ENCODE measurements at regions not wholly inside any gene's neighbourhood (a gene's known extent, or its start where the extent isn't known, plus 50 kb on each side); places are given as distances from the start of the nearest gene placed in this dataset.

DNA sequence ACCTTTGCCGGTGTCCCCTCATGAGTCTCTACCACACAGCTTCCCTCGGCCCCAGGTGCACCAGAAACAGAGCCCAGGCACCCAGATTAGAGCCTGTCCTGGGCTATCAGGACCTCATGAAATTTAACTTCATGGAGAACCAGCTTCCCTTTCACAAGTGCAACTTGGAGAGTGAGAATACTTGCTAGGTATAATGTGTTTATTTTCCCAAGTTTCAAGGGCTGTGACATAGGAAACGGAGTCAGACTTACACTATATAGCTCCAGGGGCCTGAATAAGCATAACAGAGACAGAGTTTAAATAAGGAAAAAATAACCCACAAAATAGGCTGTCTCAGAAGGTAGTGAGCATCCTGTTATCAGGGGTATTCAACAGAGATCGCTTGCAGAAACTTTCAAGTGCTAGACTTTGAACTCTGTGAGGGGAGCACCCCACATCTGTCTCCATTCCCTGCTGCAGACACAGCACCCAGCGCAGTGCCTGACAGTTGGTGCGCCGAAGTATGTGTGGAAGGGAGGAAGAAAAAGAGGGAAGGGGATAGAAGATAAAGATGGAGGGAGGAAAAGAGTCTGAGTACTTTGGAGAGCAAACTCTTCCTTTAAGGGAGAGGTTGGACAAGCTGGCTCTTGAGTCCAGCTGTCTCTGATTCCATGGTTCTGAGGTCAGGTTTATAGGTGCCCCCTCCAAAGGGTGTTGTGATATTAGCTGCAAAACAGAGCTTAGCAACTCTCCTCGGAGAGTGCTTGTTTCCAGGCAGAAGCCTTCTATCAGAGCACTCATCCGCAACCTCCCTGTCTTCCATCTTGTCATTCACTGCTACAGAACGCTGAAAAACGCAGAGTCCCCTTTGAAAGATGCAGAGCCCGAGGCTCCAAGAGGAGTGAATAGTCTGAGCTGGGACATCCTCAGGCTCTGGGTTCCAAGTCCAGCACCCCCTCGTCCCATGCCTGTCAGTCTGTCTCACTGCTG lies 84.8 kb downstream of the CPN2 start:
- no peak for FAIRE-seq

DNA sequence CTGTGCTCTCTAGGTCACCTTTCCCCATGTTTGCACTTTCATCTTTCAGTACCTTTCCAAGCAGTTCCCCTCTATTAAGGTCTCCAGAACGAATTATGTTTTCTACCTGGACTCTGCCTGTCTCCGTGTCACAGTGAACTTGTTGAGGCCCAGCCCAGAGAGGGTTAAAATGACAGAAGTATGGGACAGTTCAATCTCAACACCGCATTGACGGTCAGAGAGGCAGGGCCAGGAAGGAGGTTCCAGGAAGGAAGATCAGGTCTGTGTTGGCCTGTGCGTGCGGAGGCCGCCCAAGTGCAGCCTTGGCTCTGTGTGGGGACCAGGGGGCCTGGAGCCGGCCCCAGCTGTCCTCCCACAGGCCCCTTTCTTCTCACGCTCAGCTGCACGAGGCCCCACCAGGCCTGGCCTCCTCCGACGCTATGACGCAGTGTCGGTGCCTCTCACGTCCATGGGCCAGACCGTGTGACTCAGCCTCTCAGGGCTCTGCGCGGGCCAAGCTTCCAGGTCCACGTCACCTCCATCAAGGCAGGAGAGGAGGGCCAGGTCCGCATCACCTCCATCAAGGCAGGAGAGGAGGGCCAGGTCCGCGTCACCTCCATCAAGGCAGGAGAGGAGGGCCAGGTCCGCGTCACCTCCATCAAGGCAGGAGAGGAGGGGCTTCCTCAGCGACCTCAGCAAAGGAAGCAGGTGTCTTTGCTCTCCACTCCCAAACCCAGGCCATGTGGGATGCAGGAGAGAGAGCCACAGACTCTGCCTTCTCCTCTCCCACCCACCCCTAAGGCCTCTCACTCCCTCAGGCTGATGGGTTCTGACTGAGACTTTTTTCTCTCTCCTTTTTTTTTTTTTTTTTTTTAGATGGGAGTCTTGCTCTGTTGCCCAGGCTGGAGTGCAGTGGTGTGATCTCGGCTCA lies 83.1 kb downstream of the CPN2 start:
- FAIRE-seq, result no peak

DNA sequence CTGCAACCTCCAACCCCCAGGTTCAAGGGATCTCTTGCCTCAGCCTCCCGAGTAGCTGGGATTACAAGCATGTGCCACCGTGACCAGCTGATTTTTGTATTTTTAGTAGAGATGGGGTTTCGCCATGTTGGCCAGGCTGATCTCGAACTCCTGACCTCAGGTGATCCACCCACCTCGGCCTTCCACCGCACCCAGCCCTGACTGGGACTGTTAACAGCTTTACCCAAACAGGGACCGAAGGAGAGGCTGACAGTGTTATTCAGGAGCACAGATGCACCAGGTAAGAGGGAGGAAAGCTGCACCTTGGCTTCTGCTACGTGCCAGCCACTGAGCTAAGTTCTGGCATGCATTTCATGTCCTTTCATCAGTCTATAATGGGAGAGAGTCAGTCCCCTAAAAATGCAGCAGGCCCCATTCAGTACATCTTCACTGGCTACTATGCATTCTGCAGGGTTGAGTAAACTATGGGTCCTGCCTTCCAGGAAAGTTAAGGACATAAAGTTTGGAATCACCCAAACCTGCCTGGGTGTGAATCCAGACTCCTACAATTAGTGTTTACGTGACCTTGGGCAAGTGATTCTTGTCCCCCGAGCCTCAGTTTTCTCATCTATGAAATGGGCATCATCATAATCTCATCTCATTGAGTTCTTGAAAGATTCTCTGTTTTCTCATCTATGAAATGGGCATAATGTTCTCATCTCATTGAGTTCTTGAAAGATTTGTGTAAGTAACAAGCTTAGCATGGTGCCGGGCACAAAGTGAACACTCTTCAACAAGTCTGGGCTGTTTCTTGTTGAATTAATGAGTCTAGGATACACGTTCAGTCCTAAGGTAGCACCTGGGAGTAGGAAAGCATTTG lies 82.2 kb downstream of the CPN2 start:
- FAIRE-seq, result no peak

DNA sequence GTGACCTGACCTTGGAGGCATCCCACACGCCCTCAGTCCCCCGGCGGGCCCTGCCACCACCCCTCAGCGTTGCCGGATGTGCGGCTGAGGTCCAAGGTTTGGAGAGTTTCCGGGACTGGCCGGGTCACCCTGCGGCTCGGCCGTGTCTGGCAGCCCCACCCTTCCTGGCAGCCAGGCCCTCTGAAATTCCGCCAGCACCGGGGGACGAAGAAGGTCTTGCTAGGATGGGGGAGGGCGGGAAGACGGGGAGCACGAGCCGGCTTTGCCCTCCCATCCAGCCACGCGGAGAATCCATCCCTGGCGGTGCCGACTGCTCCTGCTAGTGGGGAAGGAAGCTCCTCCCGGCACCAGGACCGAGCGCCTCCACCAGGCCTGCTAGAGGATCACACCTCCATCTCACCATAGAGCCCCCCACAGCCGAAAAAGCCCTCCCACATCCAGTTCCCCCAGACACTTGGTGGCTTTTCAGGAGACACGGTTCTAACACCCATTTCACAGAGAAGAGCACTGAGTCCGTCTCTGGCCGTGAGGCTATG lies 81.5 kb downstream of the CPN2 start:
- FAIRE-seq, result no peak

DNA sequence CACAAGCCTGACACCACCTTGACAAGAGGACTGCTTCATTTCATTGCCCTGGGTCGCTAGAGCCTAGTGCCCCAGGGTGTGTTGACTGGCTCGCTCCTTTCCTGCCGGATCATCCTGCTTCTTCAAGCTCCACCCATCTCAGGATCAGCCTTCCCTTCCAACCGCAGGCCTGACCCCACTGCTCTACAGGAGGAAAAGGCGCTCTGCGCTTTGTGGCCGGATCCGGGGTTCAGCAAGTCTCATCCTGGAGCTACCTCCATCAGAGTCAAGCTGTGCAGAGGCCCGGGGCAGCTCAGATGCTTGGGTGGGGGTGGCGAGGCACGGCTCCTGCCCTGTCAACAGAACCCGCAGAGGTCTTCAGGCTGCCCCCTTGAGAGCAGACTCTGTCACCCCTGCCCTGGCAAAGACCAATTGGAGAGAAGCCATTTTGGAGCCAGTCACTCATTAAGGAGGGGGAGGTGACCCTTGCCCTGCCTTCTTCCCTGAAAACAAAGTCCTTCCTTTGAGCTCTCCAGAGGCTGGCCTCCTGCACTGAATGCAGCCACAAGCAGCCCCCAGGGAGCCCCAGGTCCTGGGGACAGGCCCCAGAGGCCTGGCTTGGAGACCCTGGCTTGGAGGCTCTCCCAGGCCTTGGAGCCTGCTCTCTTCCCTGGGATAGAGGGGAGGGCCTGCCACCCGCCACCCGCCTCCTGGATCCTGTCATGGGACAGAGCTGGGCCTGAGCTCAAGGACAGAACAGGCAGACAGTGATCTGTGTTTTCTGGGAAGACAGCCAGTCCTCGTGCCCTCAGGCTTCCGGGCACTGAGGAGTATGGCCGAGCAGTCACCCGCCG lies 80.3 kb downstream of the CPN2 start:
- no peak for FAIRE-seq

DNA sequence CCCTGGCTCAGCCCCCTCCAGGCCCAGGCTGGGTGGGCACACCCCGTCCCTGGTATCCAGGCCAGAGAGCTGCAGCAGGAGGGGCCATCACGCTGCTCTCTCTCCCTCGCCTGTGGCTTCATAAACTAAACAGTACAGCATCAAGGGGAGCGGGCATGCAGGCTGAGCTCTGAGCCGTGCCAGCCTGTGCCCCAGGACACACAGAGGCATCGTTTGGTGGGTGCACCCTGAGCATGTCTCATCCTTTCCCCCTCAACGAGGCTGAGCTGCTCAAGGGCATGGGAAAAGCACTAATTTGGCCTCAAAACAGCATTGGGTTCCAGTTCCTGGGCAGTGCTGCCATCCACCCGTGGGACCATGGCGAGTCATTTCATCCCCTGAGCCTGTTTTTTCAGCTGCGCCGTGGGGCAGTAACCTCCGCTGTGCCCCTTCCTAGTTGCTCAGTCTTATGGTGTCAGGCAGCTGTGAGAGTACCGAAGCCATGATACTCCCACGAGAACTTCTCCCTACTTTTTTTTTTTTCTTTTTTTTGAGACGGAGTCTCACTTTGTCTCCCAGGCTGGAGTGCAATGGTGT lies 79.6 kb downstream of the CPN2 start:
- no peak for FAIRE-seq

DNA sequence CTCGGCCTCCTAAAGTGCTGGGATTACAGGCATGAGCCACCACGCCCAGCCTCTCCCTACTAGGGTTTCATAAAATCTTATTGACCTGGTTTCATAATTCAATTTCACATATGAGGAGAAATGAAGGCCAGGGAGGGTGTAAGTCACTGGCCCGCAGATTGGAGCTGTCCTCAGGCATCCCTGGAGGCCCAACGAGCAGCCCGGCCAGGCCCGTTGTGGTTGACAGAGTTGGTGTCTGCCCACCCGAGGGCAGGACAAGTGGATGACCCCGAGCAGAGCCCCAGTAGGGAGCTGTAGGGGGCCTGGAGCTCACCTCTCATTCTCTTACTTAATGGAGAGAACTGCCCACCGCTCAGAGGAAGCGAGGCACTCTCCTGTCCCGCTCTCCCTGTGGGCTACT lies 78.9 kb downstream of the CPN2 start:
- FAIRE-seq, result no peak

DNA sequence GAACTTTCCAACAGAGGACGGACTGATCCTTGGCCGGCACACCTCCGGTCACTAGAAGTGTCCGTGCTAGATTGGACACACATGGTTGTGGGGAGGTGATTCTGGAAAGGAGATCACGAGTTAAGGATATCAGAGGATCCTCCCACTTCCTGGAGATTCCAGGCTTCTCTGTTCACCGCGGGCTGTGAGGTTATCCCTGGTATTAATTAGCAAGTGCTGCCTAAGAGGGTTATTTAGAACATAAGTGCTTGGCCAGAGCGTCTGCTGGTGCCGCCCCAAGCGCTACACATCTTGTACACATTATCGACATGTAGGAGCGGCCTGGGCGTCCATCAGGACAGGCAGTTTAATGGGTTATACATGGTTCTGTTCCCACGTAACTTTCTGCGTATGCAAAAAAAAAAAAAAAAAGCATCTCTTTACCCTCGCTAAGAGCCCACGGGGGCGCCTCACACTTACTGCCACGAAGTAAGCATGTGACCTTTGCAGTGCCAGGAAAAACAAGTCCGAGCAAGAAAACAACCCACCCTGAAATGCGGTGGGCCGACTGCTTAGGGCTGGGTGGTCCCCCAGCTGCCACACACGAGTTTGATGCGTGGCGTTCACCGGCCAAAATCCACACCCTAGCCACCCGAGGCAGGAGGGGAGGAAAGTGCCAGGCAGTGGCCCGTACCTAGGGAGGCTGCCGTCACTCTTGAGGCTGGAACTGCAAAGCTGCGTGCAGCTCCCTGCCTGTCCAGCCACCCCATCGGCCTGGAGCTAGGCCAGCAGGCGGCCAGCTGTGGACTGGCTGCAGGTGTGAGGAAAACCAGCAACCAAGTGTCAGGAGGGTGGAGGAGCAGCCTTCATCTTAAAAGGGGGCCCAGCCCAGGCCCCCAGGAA lies 78.0 kb downstream of the CPN2 start:
- FAIRE-seq, result peak; percentile 57

DNA sequence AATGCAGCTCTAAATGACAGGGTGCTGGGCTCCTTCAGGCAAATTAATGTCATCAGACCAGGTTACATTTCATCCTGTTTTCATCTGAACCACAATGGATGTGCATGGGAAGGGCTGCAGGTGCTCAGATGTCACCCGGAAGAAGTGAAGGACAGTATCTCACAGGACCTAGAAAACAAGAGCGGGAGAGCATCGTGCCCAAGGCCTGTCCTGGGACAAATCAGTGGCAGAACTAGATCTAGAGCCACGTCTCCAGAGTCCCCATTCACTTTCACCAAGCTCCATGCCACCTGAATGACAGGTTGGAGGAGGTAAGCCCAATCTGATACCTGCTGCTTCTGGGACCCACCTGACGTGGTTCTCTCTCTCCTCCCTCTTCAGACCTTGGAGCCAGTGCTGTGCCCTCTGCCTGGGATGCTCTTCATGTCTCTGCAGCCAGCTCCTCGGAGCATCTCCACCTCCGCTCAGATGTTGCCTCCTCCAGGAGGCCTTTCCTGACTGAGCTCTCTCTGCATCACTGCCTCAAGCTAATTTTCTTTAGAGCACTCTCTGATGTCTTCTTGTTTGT lies 77.3 kb downstream of the CPN2 start:
- no peak for FAIRE-seq

DNA sequence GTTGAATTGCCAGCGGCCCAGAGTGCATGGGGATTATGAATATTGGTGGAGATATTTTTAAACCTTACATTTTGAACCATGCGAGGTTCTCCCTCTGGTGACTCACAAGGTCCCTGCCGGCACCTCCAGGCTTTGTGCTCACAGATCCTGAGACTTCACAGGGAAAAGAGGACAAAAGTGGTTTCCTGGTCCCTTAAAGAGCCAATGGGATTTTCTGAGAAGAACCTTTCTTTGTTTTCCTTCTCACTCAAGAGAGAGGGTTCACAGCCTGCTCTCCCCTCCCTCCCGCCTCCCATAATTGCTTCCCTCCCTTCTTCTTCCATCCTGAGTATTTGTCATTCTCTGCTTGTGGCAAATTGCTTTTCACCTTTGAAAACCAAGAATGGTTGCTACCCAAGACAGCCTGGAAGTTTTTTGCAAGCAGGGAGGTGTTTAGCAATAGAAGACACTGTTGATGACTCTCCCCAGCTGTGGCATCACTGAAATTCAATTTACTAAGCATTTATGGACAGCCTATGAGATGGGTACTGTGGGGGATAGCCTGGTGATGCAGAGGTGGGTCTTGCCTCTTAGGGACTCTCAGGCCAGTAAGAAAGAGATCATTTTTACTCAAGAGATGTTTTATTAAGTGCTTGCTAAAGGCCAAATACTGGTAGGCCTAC lies 76.6 kb downstream of the CPN2 start:
- FAIRE-seq, result no peak

DNA sequence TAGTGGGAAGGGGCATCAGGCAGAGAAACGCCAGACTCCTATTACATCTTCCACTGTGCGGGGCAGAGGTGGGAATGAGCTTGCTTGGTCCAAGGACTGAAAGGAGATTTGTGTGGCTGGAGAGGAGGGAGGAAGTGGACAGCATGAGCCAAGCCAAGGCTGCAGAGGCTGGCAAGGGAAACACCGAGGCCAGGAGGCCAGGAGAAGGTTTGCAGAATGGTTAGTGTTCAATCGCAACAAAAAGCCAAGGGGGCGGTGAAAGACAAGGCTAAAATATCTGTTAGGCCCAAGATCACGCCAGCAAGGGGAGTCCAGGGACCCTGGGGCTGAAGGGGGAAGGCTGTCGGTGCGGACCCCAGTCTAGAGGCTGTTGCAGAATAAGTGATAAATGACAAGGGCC lies 75.8 kb downstream of the CPN2 start:
- no peak for FAIRE-seq

DNA sequence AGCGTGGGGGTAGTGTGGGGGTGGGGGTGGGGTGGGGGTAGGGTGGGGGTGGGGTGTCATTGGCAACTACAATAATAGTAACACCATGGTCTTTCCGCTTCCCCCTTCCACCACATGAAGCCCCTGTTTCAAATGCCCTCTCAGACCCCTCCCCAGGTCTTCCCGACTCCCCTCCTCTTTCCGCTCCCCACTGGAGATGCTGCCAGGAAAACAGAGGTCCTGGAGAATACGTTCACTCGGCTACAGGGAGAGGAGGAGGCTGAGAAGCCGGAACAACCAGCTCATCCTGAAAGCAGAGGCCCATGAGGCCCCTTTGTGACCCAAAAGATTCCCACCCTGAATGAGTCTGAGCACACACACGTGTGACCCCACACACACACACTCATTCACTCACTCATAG lies 75.4 kb downstream of the CPN2 start:
- FAIRE-seq, result no peak

DNA sequence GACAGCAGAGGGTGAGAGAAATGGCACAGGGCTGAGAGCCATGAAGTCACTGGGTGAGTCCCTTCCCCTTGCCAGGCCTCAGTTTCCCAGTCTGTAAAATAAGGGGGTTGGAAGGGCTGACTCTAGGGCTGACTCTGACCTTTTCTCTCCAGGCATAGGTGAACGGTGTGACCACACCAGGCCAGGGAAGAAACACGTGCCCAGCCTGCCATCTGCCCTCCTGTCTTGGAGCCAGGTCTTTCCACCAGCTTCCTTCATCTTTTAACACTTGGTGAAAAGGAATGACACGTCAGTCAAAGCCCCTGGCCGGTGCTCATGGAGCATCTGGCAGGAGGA lies 74.4 kb downstream of the CPN2 start:
- no peak for FAIRE-seq

DNA sequence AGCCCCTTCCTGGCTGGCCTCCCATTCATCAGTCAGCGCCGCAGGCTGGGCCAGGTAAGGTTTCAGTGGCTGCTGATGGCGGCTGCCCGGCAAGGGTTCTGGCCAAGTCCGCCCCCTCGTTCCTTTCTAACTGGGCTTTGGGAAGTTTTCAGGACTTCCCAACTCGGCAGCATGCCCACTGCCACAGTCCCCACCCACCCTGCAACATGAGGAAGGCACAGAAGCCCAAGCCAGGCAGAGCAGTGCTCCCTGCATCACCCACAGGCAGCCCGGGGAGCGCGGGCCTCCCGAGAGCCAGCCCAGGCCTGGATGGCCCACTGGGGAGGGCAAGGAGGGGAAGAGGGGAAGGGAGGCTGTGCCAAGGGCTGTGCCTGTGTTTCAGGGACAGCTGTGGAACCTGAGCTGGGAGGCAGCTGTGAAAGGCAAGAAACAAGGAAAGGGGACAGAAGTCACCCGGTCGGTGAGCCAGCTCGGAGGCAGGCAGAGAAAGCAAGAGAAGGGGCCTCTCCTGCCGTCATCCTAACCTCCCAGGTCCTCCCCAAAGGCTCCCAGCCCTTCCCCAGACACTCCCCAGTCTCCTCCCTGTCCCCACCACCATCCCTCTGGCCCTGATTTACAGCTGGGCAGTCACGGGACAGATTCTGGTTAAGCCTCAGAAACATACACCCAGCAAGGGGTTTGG lies 73.9 kb downstream of the CPN2 start:
- no peak for FAIRE-seq

DNA sequence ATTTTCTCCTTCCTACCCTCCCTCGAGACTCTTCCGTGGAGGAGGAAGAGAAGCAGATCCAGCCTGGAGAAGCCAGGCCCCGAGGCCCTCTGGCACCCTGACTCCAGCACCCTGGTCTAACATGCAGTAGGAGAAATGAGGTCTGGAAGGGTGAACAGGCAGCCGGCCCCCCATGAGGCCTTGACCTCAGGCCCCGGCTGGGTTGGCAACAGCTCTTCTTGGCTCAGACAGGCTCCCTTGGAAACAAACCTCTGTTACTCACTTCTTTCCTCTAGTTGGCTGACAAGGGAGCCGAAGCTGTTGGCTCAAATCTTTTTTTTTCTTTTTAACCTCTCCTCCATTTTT lies 73.4 kb downstream of the CPN2 start:
- FAIRE-seq, result no peak

DNA sequence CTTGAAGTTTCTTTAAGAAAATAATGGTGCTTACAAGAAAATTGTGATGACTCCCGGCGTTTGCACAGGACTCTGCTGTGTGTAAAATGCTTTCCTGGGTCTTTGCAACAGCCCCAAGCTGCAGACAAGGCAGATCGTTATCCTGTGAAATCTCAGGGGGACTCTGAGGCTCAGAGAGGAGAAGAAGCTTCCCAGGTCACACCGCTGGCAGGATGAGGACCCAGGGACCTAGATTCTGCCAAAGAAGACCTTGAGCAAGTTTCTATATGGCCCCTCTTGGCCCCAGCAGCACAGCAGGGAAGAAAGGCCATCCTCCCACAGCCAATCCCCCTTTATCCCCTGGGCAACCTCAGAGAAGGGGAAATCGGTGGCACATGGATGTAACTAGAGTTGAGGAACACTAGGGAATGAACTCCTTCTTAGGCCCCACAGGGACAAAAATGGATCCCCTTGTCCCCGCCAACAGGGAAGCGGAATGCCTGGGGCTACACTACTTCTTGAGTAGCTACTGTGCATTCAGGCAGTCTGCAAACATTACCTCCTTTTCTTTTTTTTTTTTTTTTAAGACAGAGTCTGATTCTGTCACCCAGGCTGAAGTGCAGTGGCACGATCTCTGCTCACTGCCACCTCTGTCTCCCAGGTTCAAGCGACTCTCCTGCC lies 72.8 kb downstream of the CPN2 start:
- no peak for FAIRE-seq

DNA sequence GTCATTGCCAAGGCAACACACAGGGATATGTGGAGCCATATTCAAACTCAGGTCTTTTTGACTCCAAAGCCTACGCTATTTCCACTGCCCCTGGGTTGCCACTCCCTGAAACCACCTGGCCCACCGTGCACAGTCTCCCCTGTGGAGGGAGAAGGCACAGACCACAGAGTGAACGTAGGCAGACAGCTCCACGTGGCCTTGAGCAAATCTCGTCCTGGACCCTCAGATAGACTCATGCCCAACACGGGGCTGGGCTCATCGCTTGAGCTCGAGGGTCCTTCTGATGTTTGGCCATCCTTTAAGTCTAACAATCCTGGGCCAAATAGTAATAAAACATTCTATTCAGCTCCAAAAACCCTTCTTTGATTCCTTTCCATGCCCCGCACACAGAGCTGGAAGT lies 72.0 kb downstream of the CPN2 start:
- no peak for FAIRE-seq

DNA sequence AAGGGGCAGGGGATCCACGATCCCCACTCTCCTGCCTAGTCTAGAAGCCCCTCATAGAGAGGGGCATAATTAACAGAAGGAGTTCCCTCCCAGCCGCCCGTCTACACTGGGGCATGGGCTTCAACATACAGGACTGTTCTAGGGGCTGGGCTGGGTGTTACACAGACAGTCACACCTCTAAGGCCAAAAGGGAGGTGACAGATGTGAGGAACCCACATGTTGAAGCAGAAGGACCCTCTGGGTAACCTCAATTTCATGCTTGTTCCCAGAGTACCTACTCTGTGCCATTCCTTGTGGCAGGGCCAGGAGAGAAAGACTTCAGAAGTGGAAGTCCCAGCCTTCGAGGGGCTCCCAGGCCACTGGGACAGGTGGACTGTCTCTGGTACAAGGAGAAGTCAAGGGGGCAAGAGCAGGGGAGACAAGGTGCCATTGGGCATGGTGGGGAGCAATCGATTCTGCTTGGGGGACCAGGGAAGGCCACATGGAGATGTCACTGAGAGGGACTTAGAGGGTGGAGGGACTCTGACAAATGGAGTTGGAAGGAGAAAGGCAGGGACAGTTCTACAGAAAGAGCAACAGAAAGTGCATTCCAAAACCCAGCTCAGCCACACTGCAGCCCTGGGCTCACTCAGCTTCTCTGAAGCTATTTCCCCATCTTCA lies 71.3 kb downstream of the CPN2 start:
- no peak for FAIRE-seq

Data from endometrium (tissue), 2 donors.